WTC11 (cell line): ENCODE measurements at regions not wholly inside any gene's neighbourhood (a gene's known extent, or its start where the extent isn't known, plus 50 kb on each side); places are given as distances from the start of the nearest gene placed in this dataset.

Source experiments
- ATAC-seq: fragments of 200-7000 bp; cut with Tn5 transposase; 2 replicates; pipeline ENCODE4 v1.10.0; 2021; ENCODE audit warnings: mild to moderate bottlenecking, moderate library complexity
- CTCF ChIA-PET: fragments of 300-600 bp; sonication (Branson Sonifier 250); formaldehyde crosslinking; loops from one replicate; lab custom pipeline; 2021; ENCODE audit warnings: antibody characterized with exemption; lab: Charles Lee
- POLR2A ChIA-PET: fragments of 350-600 bp; sonication (Branson Sonifier 250); formaldehyde crosslinking; loops from one replicate; lab custom pipeline; 2021; ENCODE audit warnings: antibody characterized with exemption; lab: Charles Lee
- DNase-seq: peaks from one replicate; pipeline ENCODE4 v3.0.0; 2021; ENCODE audit warnings: low spot score
- H3K27ac Mint-ChIP-seq: 2 replicates; pipeline ENCODE4 v1.8.0; 2021; ENCODE audit warnings: mixed read lengths
- H3K27me3 Mint-ChIP-seq: 2 replicates; pipeline ENCODE4 v1.8.0; 2021; ENCODE audit warnings: low read depth, mild to moderate bottlenecking, moderate library complexity, mixed read lengths
- H3K36me3 Mint-ChIP-seq: 2 replicates; pipeline ENCODE4 v1.8.0; 2021; ENCODE audit warnings: mixed read lengths
- H3K4me1 Mint-ChIP-seq: 2 replicates; pipeline ENCODE4 v1.8.0; 2022; ENCODE audit warnings: mixed read lengths
- H3K4me3 Mint-ChIP-seq: 2 replicates; pipeline ENCODE4 v1.8.0; 2021; ENCODE audit warnings: mild to moderate bottlenecking, moderate library complexity, mixed read lengths
- H3K9me3 Mint-ChIP-seq: 2 replicates; pipeline ENCODE4 v1.8.0; 2021; ENCODE audit warnings: mixed read lengths
- CBFB ChIP-seq: sonication (generic); formaldehyde crosslinking; IDR thresholded peaks from 2 replicates; pipeline ENCODE4 v1.8.1; 2022; ENCODE audit warnings: mild to moderate bottlenecking, low read depth, missing genetic modification reagents
- KAT7 ChIP-seq: sonication (generic); formaldehyde crosslinking; IDR thresholded peaks from 2 replicates; pipeline ENCODE4 v1.8.1; 2023; ENCODE audit warnings: missing genetic modification reagents, mild to moderate bottlenecking, borderline replicate concordance
- NFYB ChIP-seq: sonication (generic); formaldehyde crosslinking; conservative IDR thresholded peaks from 2 replicates; pipeline ENCODE4 v1.8.0; 2022; ENCODE audit warnings: low read depth, missing genetic modification reagents
- OVOL2 ChIP-seq: fragments of 250-450 bp; sonication (Bioruptor Pico); IDR thresholded peaks from 2 replicates; pipeline ENCODE4 v1.9.0; 2021; ENCODE audit warnings: mild to moderate bottlenecking, borderline replicate concordance
- RELA ChIP-seq: sonication (generic); formaldehyde crosslinking; IDR thresholded peaks from 2 replicates; pipeline ENCODE4 v1.8.1; 2022; ENCODE audit warnings: missing genetic modification reagents, mild to moderate bottlenecking, borderline replicate concordance
- SMAD4 ChIP-seq: sonication (generic); formaldehyde crosslinking; IDR thresholded peaks from 2 replicates; pipeline ENCODE4 v1.8.0; 2022; ENCODE audit warnings: mild to moderate bottlenecking, missing genetic modification reagents
- SOX15 ChIP-seq: fragments of 250-450 bp; sonication (Bioruptor Pico); IDR thresholded peaks from 2 replicates; pipeline ENCODE4 v1.9.0; 2021; ENCODE audit warnings: mild to moderate bottlenecking
- SP1 ChIP-seq: sonication (generic); formaldehyde crosslinking; conservative IDR thresholded peaks from 2 replicates; pipeline ENCODE4 v1.8.1; 2022; ENCODE audit warnings: missing genetic modification reagents
- ZNF416 ChIP-seq: fragments of 250-450 bp; sonication (Bioruptor Pico); IDR thresholded peaks from 2 replicates; pipeline ENCODE4 v1.9.0; 2021; ENCODE audit warnings: mild to moderate bottlenecking, inconsistent platforms
- TF ChIP-seq, protein P1 (sequence below): sonication (generic); formaldehyde crosslinking; IDR thresholded peaks from 2 replicates; pipeline ENCODE4 v1.8.1; 2023; ENCODE audit warnings: mild to moderate bottlenecking, missing genetic modification reagents, borderline replicate concordance
- TF ChIP-seq, protein P2 (sequence below): sonication (generic); formaldehyde crosslinking; IDR thresholded peaks from 2 replicates; pipeline ENCODE4 v1.8.1; 2022; ENCODE audit warnings: low read depth, missing genetic modification reagents, borderline replicate concordance
- TF ChIP-seq, protein P3 (sequence below): sonication (generic); formaldehyde crosslinking; IDR thresholded peaks from 2 replicates; pipeline ENCODE4 v1.8.1; 2022; ENCODE audit warnings: low read depth, mild to moderate bottlenecking, moderate library complexity, missing genetic modification reagents, borderline replicate concordance
- TF ChIP-seq, protein P4 (sequence below): sonication (generic); formaldehyde crosslinking; conservative IDR thresholded peaks from 2 replicates; pipeline ENCODE4 v1.8.1; 2023; ENCODE audit warnings: mild to moderate bottlenecking, low read depth, missing genetic modification reagents, moderate library complexity
- TF ChIP-seq, protein P5 (sequence below): fragments of 250-450 bp; sonication (Bioruptor Pico); conservative IDR thresholded peaks from 2 replicates; pipeline ENCODE4 v1.9.0; 2021; ENCODE audit warnings: mild to moderate bottlenecking
- TF ChIP-seq, protein P6 (sequence below): sonication (generic); formaldehyde crosslinking; IDR thresholded peaks from 2 replicates; pipeline ENCODE4 v1.8.1; 2023; ENCODE audit warnings: mild to moderate bottlenecking, moderate library complexity, missing genetic modification reagents
- TF ChIP-seq, protein P7 (sequence below): sonication (generic); formaldehyde crosslinking; IDR thresholded peaks from 2 replicates; pipeline ENCODE4 v1.8.1; 2023; ENCODE audit warnings: mild to moderate bottlenecking, missing genetic modification reagents

DNA sequence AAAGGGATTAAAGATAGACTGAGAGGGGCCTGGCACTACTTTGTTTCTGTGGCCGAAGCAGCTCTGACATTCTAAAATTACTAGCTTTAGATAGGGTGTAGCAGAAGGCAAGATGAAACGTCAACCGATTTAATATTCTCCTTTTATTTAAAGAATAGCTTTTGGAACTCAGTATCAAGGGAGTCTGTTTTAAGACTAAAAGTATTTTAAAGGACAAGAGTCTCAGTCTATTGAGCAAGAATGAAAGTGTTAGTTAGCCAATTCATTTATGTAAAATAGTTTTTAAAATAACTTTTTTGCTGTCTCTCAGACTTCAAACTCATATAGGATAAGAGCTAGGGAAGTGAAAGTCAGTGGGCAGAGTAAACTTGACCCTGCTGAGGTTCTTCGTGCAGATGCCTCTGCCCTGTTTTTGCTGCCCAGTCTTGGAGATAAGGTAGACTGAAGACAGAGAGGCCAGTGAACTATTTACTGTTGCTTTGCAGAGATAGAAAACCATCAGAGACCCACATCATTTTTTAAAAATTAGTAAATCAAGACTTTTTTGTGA, 1090.9 kb downstream of the ROBO2 start:
- H3K4me3 Mint-ChIP-seq = no peak overlapping the region
- H3K4me1 Mint-ChIP-seq = peaks cover 7% of the 10 kb centered on the region
- TF ChIP-seq SP1 (CRISPR knock-in tag) (no peak), RELA (CRISPR knock-in tag) (no peak), SMAD4 (no peak), ZNF416 (CRISPR knock-in tag) (no peak), SOX15 (CRISPR knock-in tag) (no peak), OVOL2 (CRISPR knock-in tag) (no peak), CBFB (CRISPR knock-in tag) (no peak), KAT7 (no peak), NFYB (CRISPR knock-in tag) (no peak)
- TF ChIP-seq, protein P1, sequence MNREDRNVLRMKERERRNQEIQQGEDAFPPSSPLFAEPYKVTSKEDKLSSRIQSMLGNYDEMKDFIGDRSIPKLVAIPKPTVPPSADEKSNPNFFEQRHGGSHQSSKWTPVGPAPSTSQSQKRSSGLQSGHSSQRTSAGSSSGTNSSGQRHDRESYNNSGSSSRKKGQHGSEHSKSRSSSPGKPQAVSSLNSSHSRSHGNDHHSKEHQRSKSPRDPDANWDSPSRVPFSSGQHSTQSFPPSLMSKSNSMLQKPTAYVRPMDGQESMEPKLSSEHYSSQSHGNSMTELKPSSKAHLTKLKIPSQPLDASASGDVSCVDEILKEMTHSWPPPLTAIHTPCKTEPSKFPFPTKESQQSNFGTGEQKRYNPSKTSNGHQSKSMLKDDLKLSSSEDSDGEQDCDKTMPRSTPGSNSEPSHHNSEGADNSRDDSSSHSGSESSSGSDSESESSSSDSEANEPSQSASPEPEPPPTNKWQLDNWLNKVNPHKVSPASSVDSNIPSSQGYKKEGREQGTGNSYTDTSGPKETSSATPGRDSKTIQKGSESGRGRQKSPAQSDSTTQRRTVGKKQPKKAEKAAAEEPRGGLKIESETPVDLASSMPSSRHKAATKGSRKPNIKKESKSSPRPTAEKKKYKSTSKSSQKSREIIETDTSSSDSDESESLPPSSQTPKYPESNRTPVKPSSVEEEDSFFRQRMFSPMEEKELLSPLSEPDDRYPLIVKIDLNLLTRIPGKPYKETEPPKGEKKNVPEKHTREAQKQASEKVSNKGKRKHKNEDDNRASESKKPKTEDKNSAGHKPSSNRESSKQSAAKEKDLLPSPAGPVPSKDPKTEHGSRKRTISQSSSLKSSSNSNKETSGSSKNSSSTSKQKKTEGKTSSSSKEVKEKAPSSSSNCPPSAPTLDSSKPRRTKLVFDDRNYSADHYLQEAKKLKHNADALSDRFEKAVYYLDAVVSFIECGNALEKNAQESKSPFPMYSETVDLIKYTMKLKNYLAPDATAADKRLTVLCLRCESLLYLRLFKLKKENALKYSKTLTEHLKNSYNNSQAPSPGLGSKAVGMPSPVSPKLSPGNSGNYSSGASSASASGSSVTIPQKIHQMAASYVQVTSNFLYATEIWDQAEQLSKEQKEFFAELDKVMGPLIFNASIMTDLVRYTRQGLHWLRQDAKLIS = no peak
- TF ChIP-seq, protein P2, sequence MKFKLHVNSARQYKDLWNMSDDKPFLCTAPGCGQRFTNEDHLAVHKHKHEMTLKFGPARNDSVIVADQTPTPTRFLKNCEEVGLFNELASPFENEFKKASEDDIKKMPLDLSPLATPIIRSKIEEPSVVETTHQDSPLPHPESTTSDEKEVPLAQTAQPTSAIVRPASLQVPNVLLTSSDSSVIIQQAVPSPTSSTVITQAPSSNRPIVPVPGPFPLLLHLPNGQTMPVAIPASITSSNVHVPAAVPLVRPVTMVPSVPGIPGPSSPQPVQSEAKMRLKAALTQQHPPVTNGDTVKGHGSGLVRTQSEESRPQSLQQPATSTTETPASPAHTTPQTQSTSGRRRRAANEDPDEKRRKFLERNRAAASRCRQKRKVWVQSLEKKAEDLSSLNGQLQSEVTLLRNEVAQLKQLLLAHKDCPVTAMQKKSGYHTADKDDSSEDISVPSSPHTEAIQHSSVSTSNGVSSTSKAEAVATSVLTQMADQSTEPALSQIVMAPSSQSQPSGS (CRISPR knock-in tag) = no peak
- TF ChIP-seq, protein P3, sequence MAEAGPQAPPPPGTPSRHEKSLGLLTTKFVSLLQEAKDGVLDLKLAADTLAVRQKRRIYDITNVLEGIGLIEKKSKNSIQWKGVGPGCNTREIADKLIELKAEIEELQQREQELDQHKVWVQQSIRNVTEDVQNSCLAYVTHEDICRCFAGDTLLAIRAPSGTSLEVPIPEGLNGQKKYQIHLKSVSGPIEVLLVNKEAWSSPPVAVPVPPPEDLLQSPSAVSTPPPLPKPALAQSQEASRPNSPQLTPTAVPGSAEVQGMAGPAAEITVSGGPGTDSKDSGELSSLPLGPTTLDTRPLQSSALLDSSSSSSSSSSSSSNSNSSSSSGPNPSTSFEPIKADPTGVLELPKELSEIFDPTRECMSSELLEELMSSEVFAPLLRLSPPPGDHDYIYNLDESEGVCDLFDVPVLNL (CRISPR knock-in tag) = no peak
- TF ChIP-seq, protein P4, sequence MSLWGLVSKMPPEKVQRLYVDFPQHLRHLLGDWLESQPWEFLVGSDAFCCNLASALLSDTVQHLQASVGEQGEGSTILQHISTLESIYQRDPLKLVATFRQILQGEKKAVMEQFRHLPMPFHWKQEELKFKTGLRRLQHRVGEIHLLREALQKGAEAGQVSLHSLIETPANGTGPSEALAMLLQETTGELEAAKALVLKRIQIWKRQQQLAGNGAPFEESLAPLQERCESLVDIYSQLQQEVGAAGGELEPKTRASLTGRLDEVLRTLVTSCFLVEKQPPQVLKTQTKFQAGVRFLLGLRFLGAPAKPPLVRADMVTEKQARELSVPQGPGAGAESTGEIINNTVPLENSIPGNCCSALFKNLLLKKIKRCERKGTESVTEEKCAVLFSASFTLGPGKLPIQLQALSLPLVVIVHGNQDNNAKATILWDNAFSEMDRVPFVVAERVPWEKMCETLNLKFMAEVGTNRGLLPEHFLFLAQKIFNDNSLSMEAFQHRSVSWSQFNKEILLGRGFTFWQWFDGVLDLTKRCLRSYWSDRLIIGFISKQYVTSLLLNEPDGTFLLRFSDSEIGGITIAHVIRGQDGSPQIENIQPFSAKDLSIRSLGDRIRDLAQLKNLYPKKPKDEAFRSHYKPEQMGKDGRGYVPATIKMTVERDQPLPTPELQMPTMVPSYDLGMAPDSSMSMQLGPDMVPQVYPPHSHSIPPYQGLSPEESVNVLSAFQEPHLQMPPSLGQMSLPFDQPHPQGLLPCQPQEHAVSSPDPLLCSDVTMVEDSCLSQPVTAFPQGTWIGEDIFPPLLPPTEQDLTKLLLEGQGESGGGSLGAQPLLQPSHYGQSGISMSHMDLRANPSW (CRISPR knock-in tag) = no peak
- TF ChIP-seq, protein P5, sequence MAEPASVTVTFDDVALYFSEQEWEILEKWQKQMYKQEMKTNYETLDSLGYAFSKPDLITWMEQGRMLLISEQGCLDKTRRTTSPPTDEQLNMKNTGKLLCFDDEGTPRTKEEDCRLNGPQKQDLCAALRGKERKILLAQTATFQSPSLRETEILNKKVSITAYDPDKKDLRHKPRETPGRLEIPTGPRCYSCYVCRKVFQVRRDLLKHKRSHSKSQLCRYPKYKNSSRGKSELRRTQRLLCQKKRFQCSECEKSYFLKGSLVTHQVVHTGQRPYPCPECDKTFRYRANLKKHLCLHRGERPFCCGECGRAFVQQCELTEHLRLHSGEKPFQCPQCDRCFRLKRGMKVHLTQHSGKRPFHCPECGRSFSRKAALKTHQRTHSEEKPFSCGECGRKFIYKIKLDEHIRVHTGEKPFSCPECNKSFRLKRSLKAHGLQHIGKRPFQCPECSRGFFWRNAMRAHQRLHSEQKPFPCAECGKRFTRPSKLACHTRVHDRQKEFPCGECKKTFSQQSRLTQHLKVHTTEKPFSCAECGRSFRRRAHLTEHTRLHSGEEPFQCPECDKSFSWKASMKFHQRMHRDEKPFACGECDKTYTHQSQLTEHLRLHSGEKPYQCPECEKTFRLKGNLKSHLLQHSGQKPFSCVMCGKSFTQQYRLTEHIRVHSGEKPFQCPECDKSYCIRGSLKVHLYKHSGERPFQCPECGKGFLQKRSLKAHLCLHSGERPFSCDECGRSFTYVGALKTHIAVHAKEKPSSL = no peak
- TF ChIP-seq, protein P6, sequence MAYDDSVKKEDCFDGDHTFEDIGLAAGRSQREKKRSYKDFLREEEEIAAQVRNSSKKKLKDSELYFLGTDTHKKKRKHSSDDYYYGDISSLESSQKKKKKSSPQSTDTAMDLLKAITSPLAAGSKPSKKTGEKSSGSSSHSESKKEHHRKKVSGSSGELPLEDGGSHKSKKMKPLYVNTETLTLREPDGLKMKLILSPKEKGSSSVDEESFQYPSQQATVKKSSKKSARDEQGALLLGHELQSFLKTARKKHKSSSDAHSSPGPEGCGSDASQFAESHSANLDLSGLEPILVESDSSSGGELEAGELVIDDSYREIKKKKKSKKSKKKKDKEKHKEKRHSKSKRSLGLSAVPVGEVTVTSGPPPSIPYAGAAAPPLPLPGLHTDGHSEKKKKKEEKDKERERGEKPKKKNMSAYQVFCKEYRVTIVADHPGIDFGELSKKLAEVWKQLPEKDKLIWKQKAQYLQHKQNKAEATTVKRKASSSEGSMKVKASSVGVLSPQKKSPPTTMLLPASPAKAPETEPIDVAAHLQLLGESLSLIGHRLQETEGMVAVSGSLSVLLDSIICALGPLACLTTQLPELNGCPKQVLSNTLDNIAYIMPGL (CRISPR knock-in tag) = no peak
- TF ChIP-seq, protein P7, sequence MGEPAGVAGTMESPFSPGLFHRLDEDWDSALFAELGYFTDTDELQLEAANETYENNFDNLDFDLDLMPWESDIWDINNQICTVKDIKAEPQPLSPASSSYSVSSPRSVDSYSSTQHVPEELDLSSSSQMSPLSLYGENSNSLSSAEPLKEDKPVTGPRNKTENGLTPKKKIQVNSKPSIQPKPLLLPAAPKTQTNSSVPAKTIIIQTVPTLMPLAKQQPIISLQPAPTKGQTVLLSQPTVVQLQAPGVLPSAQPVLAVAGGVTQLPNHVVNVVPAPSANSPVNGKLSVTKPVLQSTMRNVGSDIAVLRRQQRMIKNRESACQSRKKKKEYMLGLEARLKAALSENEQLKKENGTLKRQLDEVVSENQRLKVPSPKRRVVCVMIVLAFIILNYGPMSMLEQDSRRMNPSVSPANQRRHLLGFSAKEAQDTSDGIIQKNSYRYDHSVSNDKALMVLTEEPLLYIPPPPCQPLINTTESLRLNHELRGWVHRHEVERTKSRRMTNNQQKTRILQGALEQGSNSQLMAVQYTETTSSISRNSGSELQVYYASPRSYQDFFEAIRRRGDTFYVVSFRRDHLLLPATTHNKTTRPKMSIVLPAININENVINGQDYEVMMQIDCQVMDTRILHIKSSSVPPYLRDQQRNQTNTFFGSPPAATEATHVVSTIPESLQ (CRISPR knock-in tag) = no peak
- peaks cover 23% of the 10 kb centered on the region for H3K9me3 Mint-ChIP-seq
- H3K36me3 Mint-ChIP-seq = no peaks in the 10 kb centered on the region; the same call in 1 of the 2 replicates
- ATAC-seq = no peak
- ChIA-PET CTCF (no interaction called here), POLR2A (no interaction called here)
- H3K27ac Mint-ChIP-seq = no peak overlapping the region
- no peak for DNase-seq
- H3K27me3 Mint-ChIP-seq = no peaks in the 10 kb centered on the region
